HG02678 (cell line): ENCODE measurements at regions not wholly inside any gene's neighbourhood (a gene's known extent, or its start where the extent isn't known, plus 50 kb on each side); places are given as distances from the start of the nearest gene placed in this dataset.

Experiments used
- ATAC-seq: cut with Tn5 transposase; IDR thresholded peaks from one replicate; pipeline ENCODE4 v1.9.1; 2021; ENCODE audit warnings: mild to moderate bottlenecking, moderate library complexity; ENCODE audit not compliant: unreplicated experiment

- ATAC-seq: no peak
These were observed 183.2 kb upstream of the LYZL1 start for GRCh38 chr10:29105516-29106215.

DNA sequence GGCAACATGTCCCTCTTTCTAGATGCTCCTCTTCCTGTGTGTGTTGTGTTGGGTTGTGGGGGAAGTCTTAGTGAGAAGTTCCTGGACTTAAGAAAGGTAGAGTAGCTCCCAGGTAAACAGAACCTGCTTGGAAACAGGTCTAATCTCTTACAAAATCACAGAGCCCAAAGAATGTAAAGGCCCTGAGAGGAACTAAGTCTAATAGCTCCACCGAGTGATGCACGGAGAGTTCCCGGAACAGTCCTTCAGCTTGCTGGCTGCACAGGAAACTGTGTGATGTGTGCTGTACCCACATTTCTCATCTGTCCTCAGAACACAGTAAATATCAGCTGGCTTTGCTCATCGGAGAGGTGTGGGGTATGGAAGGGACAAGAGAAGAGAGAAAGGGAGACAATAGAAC, 182.6 kb upstream of the LYZL1 start:
- ATAC-seq: no peak

- no peak for ATAC-seq
These were observed 180.9 kb upstream of the LYZL1 start for GRCh38 chr10:29107866-29108498.

DNA sequence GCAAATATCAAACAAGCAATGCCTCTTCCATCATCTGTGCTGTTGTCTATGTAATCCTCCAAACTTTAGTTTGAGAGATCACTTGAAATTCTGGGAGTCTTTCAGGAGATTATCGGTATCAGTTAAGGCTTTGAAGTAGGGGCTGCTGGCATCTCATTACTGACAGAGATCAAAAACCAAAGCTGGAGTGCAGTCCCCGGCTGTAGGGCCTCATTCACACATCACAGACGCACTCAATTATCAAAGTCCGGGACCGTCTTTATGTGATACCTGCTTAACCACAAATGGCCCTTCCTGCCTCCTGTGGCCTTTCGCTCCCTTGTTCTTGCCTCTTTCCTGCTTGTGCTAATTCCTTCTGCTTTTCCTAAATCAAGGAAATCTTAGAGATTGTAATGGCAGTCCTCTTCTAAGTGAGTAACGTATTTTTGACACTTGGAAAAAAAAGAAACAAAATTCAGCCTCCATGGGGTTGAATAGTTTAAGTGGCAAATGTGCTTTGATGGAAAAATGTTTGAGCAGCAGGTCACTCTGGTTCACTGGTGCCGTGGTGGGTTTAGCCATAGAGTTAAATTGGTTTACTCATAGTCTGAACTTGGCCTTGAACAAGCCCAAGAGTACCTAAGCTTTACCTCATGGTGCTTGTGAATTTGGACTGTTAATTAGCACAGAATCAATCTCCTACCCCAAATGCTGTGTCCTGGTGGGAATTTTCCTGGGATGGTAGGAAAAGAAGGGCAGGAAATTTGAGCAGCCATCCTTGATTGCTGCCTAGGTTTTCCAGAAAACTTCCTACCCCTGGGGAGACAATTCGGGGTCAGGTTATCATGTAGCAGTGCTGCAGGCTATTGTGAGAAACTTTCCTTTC, 178.9 kb upstream of the LYZL1 start:
- ATAC-seq: no peak

- no peak for ATAC-seq
These were observed 175.8 kb upstream of the LYZL1 start for GRCh38 chr10:29112827-29113615.

DNA sequence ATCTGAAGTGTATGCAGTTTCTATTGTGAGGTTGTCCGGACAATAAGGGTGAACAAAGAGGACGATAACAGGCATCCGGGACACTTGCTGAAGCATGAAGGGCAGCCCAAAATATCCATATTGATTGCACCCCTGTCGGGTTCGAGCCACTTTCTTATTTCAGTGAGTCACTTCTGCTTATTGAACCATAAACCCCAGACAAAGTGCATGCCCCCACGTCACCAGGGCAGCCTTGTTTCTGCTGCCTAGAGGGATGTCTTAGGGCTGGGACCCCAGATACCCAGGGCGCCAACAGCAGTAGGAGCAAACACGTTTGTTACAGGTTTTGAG, 175.3 kb upstream of the LYZL1 start:
- ATAC-seq: no peak

- ATAC-seq: no peak
These were observed 174.7 kb upstream of the LYZL1 start for GRCh38 chr10:29114141-29114540.

- no peak for ATAC-seq
These were observed 171.1 kb upstream of the LYZL1 start for GRCh38 chr10:29117781-29118180.

GRCh38 chr10:29119374-29119773, 169.5 kb upstream of the LYZL1 start:
- ATAC-seq: no peak

GRCh38 chr10:29120216-29120615, 168.7 kb upstream of the LYZL1 start:
- no peak for ATAC-seq

DNA sequence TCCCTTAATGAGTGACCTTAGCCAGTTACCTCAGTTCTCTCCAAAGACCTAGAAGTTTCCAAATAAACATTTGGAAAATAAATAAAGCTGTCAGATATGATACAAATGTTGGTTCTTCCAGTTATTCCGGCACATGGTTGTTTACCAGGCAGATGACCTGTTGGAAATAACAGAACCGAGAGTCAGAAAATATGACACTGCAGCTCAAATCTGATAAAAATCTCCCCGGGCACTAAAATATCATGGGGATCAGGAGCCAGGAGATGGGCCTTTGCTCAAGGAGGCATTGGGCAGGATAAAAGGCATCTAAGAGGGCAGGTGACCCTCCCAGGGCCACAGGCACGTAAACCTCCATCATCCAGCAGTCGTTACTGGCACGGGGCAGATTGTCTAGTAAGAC, 164.0 kb upstream of the LYZL1 start:
- ATAC-seq: no peak

GRCh38 chr10:29127037-29127700, 161.7 kb upstream of the LYZL1 start:
- no peak for ATAC-seq

- ATAC-seq: no peak
These were observed 161.1 kb upstream of the LYZL1 start for GRCh38 chr10:29127731-29128130.

DNA sequence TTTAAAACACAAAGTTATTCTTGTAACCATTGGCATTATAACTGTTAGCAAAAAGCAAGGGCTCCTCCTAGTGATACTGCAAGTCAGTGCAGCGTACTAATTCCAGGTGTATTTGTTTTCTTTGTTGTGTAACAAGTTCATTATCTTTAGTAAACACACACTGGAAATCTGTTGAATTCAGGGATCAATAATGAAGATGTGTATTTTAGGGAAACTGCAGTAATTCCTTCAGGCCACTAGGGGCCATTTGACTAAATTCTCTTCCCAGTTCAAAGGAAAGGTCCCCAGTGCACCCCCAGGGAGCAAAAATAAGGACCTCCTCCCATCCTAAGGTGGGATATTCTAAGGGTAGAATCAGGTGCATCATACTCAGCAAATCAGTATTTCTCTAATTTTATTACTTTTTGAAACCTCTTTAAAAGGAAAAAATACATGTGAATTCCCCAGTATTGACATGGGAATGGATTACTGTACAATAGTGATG, 158.6 kb upstream of the LYZL1 start:
- ATAC-seq: no peak

DNA sequence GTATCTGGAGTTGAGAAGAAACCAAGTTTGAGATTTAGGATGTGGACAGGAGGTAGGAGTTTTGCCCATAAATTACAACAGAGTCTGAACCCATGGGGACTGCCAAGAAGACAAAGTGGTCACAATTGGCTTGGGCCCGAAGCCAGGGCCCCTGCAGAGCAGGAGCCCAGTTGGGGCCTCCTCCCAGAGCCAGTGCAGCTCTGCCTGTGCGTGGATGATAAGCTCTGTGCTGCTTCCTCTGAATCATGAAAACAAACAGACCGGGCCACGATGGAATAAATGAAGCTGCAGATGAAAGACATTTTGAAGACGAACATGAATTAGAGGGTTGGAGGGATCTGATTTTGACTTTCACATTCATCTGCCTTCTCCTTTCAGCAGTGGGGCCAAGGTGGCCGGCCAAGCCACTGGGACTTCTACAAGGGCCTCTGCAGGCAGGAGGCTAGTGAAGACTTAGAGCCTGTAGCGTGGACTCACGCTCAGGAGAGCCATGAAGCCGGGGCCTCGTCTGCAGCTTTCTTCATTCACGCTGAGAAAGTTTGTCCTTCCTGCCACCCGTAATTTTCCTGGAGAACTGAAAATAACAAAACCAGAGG, 156.8 kb upstream of the LYZL1 start:
- no peak for ATAC-seq

DNA sequence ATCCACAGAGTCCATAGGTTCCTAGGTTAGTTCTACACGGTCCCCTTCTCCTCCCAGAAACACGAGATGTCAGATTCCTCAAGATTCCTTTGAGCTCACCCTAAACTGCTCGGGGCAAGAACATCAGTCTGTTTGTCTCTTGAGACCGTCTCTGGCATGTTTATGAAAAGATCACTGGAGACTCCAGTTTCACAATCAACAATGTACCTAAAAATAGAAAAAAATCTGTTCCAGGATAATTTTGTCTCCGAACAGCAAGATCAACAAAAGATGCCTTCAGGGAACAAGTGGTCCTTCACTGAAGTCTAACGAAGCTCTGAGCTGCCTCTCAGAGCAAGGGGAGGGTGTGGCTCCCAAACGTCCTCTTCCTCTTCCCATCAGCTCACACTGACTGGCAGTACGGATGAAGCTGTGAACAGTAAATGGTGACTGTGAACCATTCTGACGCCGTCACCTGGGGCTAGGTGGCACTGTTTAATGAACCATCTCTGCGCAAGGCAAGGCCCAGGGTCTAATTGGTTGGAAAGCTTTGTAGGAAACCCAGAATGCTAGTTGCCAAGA, 156.2 kb upstream of the LYZL1 start:
- ATAC-seq: no peak

GRCh38 chr10:29135337-29135736, 153.5 kb upstream of the LYZL1 start:
- no peak for ATAC-seq

GRCh38 chr10:29136411-29136810, 152.5 kb upstream of the LYZL1 start:
- no peak for ATAC-seq

GRCh38 chr10:29140151-29140550, 148.7 kb upstream of the LYZL1 start:
- no peak for ATAC-seq

DNA sequence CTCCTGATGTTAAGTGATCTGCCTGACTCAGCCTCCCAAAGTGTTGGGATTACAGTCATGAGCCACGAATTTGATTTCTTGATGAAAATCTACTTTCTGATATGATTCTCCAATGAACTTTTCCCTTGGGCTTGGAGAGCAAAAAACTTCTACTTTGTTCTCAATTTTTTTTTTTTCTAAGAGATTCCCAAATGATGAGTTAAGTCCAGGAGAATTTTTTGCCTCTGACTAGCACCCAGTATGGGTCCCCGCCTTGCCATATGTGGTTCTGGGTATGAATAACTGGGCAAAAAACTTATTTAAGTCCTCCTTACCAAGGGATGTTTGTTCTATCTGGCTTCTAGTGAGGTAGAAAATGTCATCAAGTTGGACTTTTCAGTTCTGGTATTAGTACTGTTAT, 147.9 kb upstream of the LYZL1 start:
- no peak for ATAC-seq
